Fibroblast of upper back skin (primary cell): ENCODE measurements at regions not wholly inside any gene's neighbourhood (a gene's known extent, or its start where the extent isn't known, plus 50 kb on each side); places are given as distances from the start of the nearest gene placed in this dataset.

Experiments used
- DNase-seq: peaks from one replicate; pipeline ENCODE4 v3.0.0-alpha.2; 2013

GRCh38 chr21:27190601-27191000, 223.7 kb upstream of the ADAMTS5 start:
- DNase-seq: peak; percentile 94

- no peak for DNase-seq
Measured at GRCh38 chr21:27189870-27190269, 223.0 kb upstream of the ADAMTS5 start.

- DNase-seq: peak; percentile 14
Measured at GRCh38 chr21:27173053-27173452, 206.2 kb upstream of the ADAMTS5 start.

GRCh38 chr21:27171707-27172106, 204.8 kb upstream of the ADAMTS5 start:
- DNase-seq: peak; percentile 12

GRCh38 chr21:27168084-27168483, 201.2 kb upstream of the ADAMTS5 start:
- DNase-seq: no peak

- peak; percentile 17 for DNase-seq
Measured at GRCh38 chr21:27164208-27165177, 197.6 kb upstream of the ADAMTS5 start.

- DNase-seq: no peak
Measured at GRCh38 chr21:27158967-27159366, 192.1 kb upstream of the ADAMTS5 start.

GRCh38 chr21:27157097-27157496, 190.2 kb upstream of the ADAMTS5 start:
- DNase-seq: no peak

- no peak for DNase-seq
Measured at GRCh38 chr21:27156666-27157065, 189.8 kb upstream of the ADAMTS5 start.

- DNase-seq: no peak
Measured at GRCh38 chr21:27155130-27155500, 188.2 kb upstream of the ADAMTS5 start.

GRCh38 chr21:27154451-27155129, 187.7 kb upstream of the ADAMTS5 start:
- no peak for DNase-seq

GRCh38 chr21:27152996-27153395, 186.1 kb upstream of the ADAMTS5 start:
- DNase-seq: no peak

GRCh38 chr21:27149034-27149433, 182.1 kb upstream of the ADAMTS5 start:
- peak; percentile 59 for DNase-seq

- DNase-seq: no peak
Measured at GRCh38 chr21:27146268-27146667, 179.4 kb upstream of the ADAMTS5 start.

GRCh38 chr21:27145134-27145798, 178.4 kb upstream of the ADAMTS5 start:
- no peak for DNase-seq

- no peak for DNase-seq
Measured at GRCh38 chr21:27143476-27143875, 176.6 kb upstream of the ADAMTS5 start.

- DNase-seq: no peak
Measured at GRCh38 chr21:27139526-27139925, 172.6 kb upstream of the ADAMTS5 start.

GRCh38 chr21:27134516-27134915, 167.6 kb upstream of the ADAMTS5 start:
- peak; percentile 19 for DNase-seq

- peak; percentile 81 for DNase-seq
Measured at GRCh38 chr21:27132266-27132665, 165.4 kb upstream of the ADAMTS5 start.

- DNase-seq: no peak
Measured at GRCh38 chr21:27130154-27130553, 163.3 kb upstream of the ADAMTS5 start.

GRCh38 chr21:27129694-27130093, 162.8 kb upstream of the ADAMTS5 start:
- DNase-seq: no peak

GRCh38 chr21:27129215-27129614, 162.3 kb upstream of the ADAMTS5 start:
- DNase-seq: peak; percentile 23

GRCh38 chr21:27126140-27126539, 159.3 kb upstream of the ADAMTS5 start:
- DNase-seq: no peak

- DNase-seq: no peak
Measured at GRCh38 chr21:27122686-27123085, 155.8 kb upstream of the ADAMTS5 start.
